NCI-H146 treated with DMSO at 0.1 percent for 48 hours (cell line): ENCODE measurements at regions not wholly inside any gene's neighbourhood (a gene's known extent, or its start where the extent isn't known, plus 50 kb on each side); places are given as distances from the start of the nearest gene placed in this dataset.

Source experiments
- DNase-seq: peaks from one replicate; lab custom pipeline; 2025; ENCODE audit not compliant: unreplicated experiment; lab: John Stamatoyannopoulos, UW

DNA sequence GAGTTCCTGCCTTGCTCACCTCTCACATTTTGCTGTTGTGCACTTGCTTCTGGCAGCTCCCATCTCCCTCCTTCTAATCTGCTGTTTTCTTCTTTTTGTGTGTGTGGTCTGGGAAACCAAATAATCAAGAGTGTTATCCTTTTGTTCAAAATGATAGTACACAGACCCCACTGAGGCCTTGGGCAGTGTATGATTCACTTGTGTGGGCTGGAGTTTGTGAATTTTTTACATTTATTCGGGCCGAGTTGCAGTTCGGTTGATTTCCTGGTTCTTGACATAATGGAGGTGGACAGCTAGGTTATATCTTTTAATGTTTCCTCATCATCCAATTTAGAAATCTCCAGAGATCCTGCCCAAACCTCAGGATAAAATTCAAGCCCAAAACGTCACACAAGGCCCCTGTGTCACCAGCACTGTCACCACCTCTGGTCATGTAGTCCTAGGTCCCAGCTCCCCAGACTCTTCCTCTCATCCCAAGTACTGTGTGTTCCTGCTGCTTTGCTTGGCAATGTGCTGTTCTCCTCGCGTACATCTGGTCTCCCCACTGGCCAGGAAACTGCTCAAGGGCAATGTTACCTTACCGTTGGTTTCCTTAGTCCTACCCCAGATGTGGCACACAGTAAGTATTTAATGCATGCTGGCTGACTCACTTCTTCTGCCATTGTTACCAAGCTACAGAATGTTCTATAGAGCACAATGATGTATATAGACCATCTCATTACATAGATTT lies 55.7 kb upstream of the PHACTR2 start:
- no peak for DNase-seq

DNA sequence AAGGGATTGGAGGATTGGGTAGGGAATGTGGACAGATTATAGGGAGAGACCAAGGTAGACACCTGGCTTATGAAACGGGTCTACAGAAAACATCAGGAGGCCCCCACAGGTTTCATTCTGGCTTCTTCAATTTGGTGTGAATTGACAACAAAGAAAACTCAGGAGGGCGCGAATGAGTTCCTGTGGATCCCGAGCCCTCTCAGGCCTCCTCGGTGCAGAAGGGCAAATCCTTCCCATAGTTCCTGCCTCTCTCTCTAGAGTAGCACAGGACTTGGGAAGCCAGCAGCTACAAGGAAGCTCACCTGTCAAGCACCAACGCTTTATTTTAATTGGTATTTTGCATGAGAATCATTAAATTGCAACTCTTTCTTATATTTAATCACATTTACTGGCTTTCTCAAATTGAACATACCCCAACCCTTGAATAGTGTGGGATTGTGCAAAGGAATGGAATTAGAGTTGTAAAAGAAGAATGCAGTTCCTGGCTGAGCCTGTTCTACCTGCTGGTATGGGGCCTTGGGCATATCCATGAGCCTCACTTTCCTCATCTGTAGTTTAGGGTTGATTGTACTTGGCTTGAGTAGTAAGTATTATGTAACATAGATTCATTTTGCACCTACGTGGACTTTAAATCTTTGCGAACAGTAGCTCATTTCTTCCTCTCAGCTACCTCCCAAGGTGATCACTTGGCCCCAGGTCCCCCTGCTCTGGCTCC lies 56.4 kb upstream of the PHACTR2 start:
- no peak for DNase-seq

DNA sequence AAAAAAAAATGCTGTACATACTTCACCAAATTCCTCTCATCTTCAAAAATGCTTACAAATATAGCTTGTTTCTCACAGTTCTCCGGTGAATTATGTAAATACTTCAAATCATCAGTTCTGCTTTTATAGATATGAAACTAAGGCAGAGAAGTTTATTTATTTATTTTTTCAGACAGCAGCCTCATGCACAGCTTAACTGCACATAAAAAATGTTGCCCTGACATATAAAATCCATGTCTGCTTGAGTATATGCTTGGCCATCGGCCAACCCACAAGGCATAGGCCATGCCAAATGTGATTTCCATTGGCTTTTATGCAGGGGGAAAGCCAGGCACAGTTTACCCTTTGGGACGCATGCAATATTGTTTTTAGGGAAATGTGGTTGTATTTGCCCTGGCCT lies 57.3 kb upstream of the PHACTR2 start:
- DNase-seq = no peak

DNA sequence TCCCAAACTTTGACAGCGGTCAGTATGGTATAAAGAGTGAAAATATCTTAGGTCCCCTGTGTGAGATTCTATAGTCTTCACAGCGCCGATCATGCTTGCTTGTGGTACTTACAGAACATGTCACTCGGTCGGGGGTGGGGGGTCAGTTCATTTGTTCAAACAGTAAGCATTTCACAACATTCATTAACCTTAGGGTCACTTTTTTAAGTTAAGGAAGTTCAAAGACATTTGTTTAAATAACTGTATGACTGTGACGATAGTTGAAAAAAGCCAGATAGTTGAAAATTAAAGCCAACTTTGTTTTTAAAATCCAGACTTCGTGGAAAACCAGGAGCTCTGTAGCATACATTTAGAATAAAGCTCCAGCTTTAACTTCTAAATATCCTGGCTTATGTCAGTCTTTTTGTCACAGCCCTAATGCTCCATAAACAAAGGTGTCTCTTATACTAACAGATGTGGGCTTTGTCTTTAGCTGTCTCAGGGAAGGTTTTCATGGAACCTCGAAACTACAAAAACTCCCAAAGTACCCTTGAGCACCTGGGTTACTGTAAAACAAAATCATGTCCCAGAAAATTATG lies 57.9 kb upstream of the PHACTR2 start:
- no peak for DNase-seq

- DNase-seq = no peak
These were observed 61.0 kb upstream of the PHACTR2 start for GRCh38 chr6:143616741-143617140.

- DNase-seq = no peak
These were observed 62.0 kb upstream of the PHACTR2 start for GRCh38 chr6:143615785-143616184.

DNA sequence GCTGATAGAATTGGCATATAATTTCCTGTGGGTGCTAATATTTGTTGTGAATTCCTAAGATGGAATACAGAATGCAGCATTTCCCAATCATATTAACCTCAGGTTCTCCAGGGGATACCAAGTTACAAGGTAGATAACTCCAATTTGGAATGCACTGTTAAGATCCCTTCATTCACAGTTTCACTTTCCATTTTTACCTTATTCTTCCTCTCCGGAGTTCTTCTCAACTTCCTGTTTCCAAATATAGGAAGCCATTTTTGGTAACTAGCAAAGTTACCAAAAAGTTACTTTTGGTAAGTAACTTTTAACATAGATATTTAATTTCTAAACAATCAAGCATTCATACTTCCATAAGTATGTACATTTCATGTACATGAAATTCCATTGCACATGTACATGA lies 63.5 kb upstream of the PHACTR2 start:
- no peak for DNase-seq

- DNase-seq = no peak
These were observed 64.0 kb upstream of the PHACTR2 start for GRCh38 chr6:143613749-143614148.

GRCh38 chr6:143612186-143612585 lies 65.6 kb upstream of the PHACTR2 start:
- no peak for DNase-seq

DNA sequence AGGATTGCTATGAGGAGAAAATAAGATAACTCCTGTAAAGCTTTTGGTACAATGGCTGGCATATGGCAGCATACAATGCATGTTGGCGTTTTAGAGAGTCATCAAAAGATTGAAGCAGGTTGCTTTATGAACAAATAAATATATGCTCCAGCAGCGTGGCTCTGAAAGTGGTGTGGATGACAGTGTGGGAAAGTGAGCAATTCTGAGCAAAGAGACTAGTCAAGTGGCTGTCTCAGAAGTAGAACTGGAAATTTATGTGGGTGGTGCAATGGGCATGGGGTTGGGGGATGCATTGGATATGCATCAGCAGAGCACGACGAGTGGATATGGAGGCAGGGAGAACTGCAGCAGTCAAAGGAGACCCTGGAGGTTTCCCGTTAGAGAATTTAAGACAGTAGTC lies 66.2 kb upstream of the PHACTR2 start:
- no peak for DNase-seq

- no peak for DNase-seq
These were observed 67.8 kb upstream of the PHACTR2 start for GRCh38 chr6:143609972-143610371.

DNA sequence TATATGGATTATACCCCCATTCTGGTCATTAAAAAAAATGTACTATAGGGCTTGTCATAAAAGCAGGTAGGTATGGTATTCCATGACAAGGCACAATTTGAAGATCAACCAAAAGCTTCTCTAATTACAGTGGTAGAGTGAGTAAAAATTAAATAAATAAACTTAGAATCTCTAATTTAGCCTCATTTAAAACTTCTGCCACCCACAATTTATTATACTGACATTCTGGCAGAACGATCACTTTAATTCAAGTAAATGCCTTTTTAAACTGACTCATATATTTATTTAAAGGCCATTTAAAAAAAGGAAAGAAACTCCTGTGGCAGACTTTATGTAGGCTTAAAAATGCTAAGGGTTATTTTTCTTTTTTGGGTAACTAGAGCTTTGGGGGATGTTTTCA lies 68.3 kb upstream of the PHACTR2 start:
- DNase-seq = no peak

DNA sequence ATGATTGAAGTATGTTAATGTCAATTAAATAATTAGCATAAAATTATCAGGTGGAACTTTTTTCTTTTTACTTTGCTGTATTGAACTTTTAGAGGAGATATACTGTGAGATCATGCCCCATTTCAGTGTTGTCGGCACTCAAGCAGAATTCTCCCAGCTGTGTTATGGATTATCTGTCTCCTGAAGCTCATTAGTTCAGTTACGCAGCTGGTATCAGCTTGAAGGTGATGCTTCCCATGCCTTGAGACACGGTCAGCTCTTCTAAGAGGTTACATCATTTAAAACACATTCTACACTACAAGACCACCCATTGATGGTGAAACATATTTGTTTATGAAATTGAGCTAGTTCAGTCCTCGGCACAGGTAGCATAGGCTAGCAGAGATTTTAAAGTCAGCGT lies 68.9 kb upstream of the PHACTR2 start:
- no peak for DNase-seq

GRCh38 chr6:143607974-143608373 lies 69.8 kb upstream of the PHACTR2 start:
- no peak for DNase-seq

GRCh38 chr6:143607168-143607567 lies 70.6 kb upstream of the PHACTR2 start:
- no peak for DNase-seq

GRCh38 chr6:143605906-143606521 lies 71.8 kb upstream of the PHACTR2 start:
- no peak for DNase-seq

DNA sequence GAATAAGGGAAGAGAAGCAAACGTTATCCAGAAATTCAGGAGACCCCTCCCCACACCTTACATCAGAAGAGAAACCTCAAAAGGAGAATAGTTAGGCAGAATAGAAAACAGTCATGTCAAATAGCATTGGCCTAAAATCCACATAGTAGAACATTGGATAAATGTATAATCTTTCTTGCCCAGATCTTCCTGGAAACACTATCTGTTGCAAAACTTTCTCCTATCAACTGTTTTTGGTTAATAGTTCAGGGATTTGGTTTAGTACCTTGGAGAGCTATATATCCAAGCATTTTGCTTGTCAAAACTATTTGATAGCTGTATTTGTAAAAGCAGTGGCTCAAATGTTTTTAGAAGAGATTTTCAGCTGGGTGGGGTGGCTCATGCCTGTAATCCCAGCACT lies 74.3 kb upstream of the PHACTR2 start:
- no peak for DNase-seq

DNA sequence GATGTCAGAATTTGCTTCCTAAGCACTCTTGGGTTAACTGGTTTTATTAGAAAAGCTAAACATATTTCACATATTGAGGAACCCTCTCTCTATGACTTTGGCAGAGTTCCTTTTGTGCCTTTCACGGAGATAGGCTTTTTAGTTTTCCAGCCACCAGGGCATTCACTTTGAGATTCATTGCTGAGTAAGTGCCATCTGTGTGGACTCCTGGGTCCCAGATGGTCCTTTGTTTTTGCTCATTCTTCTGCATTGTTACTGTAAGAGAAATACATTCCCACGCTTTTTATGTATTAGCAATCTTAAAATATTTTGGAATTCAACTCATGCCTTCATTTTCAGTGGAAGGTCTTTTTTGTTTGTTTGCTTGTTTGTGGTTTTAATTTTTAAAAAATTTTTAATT lies 76.3 kb upstream of the PHACTR2 start:
- no peak for DNase-seq

- no peak for DNase-seq
These were observed 76.9 kb upstream of the PHACTR2 start for GRCh38 chr6:143600821-143601220.

GRCh38 chr6:143598466-143599080 lies 79.2 kb upstream of the PHACTR2 start:
- DNase-seq = no peak

DNA sequence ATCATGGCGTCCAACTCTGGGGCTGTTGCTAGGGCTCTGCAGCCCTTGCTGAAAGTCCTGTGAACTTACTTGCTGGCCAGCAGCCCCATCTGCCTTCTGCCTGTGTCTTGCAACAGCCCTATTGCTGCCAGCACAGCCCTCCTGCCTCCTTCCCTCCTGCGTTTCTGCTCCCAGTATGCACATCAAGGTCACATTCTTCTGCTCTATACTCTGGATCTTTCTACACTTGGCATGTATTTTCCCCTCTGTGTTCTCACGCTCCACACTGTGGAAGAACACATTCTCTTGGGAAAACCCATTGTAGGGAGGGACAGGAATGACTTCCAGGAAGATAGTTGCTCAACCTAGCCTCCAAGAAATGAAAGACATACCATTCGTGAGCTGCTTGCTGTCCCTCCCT lies 80.9 kb upstream of the PHACTR2 start:
- no peak for DNase-seq
